Body of pancreas (tissue), 4 donors: ENCODE measurements at regions not wholly inside any gene's neighbourhood (a gene's known extent, or its start where the extent isn't known, plus 50 kb on each side); places are given as distances from the start of the nearest gene placed in this dataset.

ENCODE experiments used
- ATAC-seq: fragments of 150-250 bp; one replicate; pipeline ENCODE4 v1.9.1; 2016
- DNase-seq, 4 donors: peaks; one replicate each; pipeline ENCODE4 v3.0.0-alpha.2; 2019
- H3K27ac ChIP-seq, 4 donors: fragments of 200-600 bp; sonication (generic); 1 replicate in 3 of 4; 2 replicates in 1 of 4; pipeline versions ENCODE4 v1.5.1 to v1.6.1; 2016 to 2019; ENCODE audit warnings: mild to moderate bottlenecking in 1 of 4, mixed read lengths in 1 of 4, moderate library complexity in 1 of 4
- H3K27me3 ChIP-seq, 2 donors: fragments of 200-600 bp; sonication (generic); one replicate each; pipeline ENCODE4 v1.6.0; 2016; ENCODE audit warnings: mild to moderate bottlenecking in 1 of 2
- H3K36me3 ChIP-seq, 2 donors: fragments of 200-600 bp; sonication (generic); replicated peaks in 1 of 2; 2 replicates each; pipeline ENCODE4 v1.5.1; 2016; ENCODE audit warnings: low read depth in 2 of 2; ENCODE audit not compliant: insufficient read depth in 1 of 2
- H3K4me1 ChIP-seq: fragments of 200-600 bp; sonication (generic); one replicate; pipeline ENCODE4 v1.6.0; 2016
- H3K4me3 ChIP-seq, 2 donors: fragments of 200-600 bp; sonication (generic); 1 replicate in 1 of 2; 2 replicates in 1 of 2; pipeline ENCODE4 v1.5.1; 2016 to 2019
- H3K9me3 ChIP-seq, 3 donors: fragments of 200-600 bp; sonication (generic); 1 replicate in 2 of 3; 2 replicates in 1 of 3; pipeline ENCODE4 v1.5.1; 2016
- CTCF ChIP-seq, 7 experiments: fragments of 450-650 bp in 4 of 7; fragments of 200-600 bp in 3 of 7; sonication (generic) in 3 of 7; IDR thresholded peaks; one replicate each; pipeline ENCODE4 v1.5.1; 2016 to 2019; ENCODE audit warnings: antibody characterized with exemption in 7 of 7
- POLR2A ChIP-seq, 3 donors: fragments of 450-650 bp; IDR thresholded peaks; one replicate each; pipeline ENCODE4 v1.6.1; 2016; ENCODE audit warnings: antibody characterized with exemption in 3 of 3, mild to moderate bottlenecking in 2 of 3
- WGBS, 2 donors: methylation state at CpG; one replicate each; pipeline ENCODE4 v1.1.5; 2017; 5-methylcytosine and 5-hydroxymethylcytosine counted together
- intact Hi-C: fragments of 100-400 bp; cut with DNase I; formaldehyde crosslinking; loops from one replicate; pipeline ENCODE4 v1.15.1; 2023

DNA sequence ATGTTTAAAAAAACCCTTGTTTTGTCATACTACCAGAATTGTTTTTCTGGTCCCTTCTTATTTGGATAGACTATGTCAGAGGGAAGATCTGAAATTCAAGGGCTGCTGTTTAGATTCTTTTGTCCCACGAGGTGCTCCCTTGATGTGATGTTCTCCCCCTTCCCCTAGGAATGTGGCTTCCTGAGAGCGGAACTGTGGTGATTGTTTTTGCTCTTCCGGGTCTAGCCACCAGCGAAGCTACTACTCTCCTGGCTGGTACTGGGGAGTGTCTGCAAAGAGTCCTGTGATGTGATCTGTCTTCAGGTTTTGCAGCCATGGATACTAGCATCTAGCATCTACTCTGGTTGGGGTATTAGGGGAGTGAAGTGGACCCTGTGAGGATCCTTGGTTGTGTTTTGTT lies 271.1 kb downstream of the DCAF12L2 start:
- no peak for DNase-seq
- 40 to 51% methylated on average over 3 to 4 of the region's 4 CpGs for WGBS, 2 donors
- Histone ChIP-seq H3K4me1 (no peaks in the 10 kb centered on the region), H3K36me3 (no peaks in the 10 kb centered on the region), H3K4me3 (no peak overlapping the region), H3K27ac (no peak overlapping the region), H3K9me3 (no peaks in the 10 kb centered on the region), H3K27me3 (no peaks in the 10 kb centered on the region)
- intact Hi-C loops, result no loop called here
- no peak for ATAC-seq
- TF ChIP-seq CTCF (IDR thresholded peaks at IDR 0.05), result no peak
- TF ChIP-seq POLR2A (IDR thresholded peaks at IDR 0.05), result no peak

DNA sequence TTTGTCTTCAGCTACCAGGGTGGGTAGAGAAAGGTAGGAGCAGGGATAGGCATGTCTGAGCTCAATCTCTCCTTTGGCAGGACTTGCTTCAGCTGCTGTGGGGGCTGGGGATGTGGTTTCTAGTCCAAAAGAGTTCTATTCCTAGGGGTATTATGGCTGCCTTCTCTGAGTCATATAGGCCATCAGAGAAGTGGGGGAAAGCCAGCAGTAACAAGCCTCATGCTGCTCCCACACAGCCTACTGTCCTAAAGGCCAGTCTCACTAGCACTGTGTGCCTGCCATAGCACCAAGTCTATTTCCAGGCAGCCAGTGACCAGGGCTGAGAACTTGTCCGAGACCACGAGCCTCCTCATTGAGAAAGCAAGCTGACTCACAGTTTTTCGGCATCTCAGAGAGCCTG lies 270.6 kb downstream of the DCAF12L2 start:
- Histone ChIP-seq H3K4me3 (no peak overlapping the region), H3K27me3 (no peaks in the 10 kb centered on the region), H3K36me3 (no peaks in the 10 kb centered on the region), H3K9me3 (no peaks in the 10 kb centered on the region), H3K4me1 (no peaks in the 10 kb centered on the region), H3K27ac (no peak overlapping the region)
- no peak for ATAC-seq
- intact Hi-C loops, result no loop called here
- no peak for DNase-seq
- TF ChIP-seq CTCF (IDR thresholded peaks at IDR 0.05) (no peak), POLR2A (IDR thresholded peaks at IDR 0.05) (no peak)
- WGBS, 2 donors, result 50% methylated on average over 3 of the region's 3 CpGs; no CpG with 5 or more reads in 1 of the 2 donors

DNA sequence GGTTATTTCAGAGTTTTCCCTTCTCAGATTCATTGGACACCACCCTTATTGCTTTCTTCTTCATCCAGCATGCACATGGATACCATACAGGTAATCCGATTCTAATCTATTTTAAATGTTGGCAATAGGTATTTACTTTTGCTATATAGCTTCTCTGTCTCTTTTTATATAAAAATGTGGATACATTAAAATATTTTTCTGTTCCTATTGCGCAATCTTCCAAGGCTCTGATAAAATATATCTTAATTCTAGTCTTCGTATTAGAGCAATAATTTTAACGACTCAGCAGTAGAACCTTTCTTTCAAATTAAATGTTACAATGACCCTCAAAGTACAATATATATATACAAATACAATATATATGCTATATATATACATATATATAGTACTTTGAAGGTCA lies 239.8 kb downstream of the DCAF12L2 start:
- no peaks in the 10 kb centered on the region for H3K4me1 ChIP-seq
- no peaks in the 10 kb centered on the region for H3K9me3 ChIP-seq
- no peak for TF ChIP-seq CTCF (IDR thresholded peaks at IDR 0.05)
- TF ChIP-seq POLR2A (IDR thresholded peaks at IDR 0.05), result no peak
- ATAC-seq, result no peak
- no peaks in the 10 kb centered on the region for H3K27me3 ChIP-seq
- no peak overlapping the region for H3K4me3 ChIP-seq
- WGBS, 2 donors, result 78 to 80% methylated on average over 4 of the region's 4 CpGs
- DNase-seq, result no peak
- intact Hi-C loops, result no loop called here
- H3K27ac ChIP-seq, result no peak overlapping the region
- no peaks in the 10 kb centered on the region for H3K36me3 ChIP-seq

DNA sequence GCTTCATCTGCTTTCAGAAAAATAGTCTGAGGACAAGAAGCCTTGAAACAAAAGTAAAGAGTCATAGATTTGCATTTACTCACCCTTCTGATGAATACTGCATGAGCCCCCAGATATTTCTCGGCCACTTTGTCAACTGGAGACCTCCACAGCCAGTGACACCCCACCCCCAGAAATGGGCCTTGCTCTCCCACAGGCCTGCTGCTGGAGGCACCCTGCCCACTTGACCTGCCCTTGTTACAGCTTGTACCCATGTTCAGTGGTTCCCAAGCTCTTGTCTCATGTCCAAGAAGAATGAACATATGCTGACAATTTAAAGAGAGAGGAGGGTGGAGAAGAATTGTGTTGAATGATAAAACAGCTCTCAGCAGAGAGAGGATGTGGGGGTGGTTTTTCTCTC lies 225.1 kb downstream of the DCAF12L2 start:
- no peak overlapping the region for H3K4me3 ChIP-seq
- H3K4me1 ChIP-seq, result no peaks in the 10 kb centered on the region
- no peak for DNase-seq
- 29 to 38% methylated on average over 1 of the region's 1 CpG for WGBS, 2 donors
- no peak overlapping the region for H3K27ac ChIP-seq
- TF ChIP-seq POLR2A (IDR thresholded peaks at IDR 0.05), result no peak
- no peak for TF ChIP-seq CTCF (IDR thresholded peaks at IDR 0.05)
- no peaks in the 10 kb centered on the region for H3K27me3 ChIP-seq
- no peak for ATAC-seq
- no peaks in the 10 kb centered on the region for H3K9me3 ChIP-seq
- H3K36me3 ChIP-seq, result no peaks in the 10 kb centered on the region
- intact Hi-C loops, result no loop called here

DNA sequence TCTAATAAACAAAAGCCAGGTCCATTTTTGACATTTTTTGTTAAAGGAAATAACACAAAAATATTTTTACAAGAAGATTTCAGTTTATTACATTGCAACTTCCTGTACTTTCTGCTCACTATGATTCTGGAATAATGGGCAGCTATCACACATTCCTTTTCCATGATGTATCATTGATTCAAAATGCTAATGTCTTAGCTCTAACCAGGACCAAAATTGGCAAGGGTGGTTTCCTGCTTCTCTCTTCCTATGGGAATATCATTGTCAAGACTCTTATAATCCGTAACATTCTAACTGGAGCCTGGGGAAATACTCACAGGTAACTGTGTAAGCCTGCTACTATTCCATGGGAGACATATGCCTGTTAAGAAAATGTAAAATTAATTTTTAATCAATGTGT lies 218.6 kb downstream of the DCAF12L2 start:
- no peak for TF ChIP-seq POLR2A (IDR thresholded peaks at IDR 0.05)
- no peak for TF ChIP-seq CTCF (IDR thresholded peaks at IDR 0.05)
- no peak overlapping the region for H3K27ac ChIP-seq

More for the DNA sequence above, 218.6 kb downstream of the DCAF12L2 start:
- no peak for ATAC-seq
- 45 to 69% methylated on average over 1 of the region's 1 CpG for WGBS, 2 donors
- DNase-seq, result no peak
- Histone ChIP-seq H3K27me3 (no peaks in the 10 kb centered on the region), H3K36me3 (no peaks in the 10 kb centered on the region), H3K9me3 (no peaks in the 10 kb centered on the region), H3K4me3 (no peak overlapping the region), H3K4me1 (no peaks in the 10 kb centered on the region)
- intact Hi-C loops, result no loop called here
